ENCODE measurements at regions not wholly inside any gene's neighbourhood (a gene's known extent, or its start where the extent isn't known, plus 50 kb on each side); places are given as distances from the start of the nearest gene placed in this dataset.

GRCh38 chr6:48369100-48369499 lies 258.1 kb upstream of the PTCHD4 start:
- no peak overlapping the region for H3K4me3 ChIP-seq (ENCODE audit: low read length)
- ChIA-PET CTCF (no interaction called here), POLR2A (ENCODE audit: unreplicated experiment) (no interaction called here)
- no peaks in the 10 kb centered on the region for H4K20me1 ChIP-seq (ENCODE audit: low read length)
- H3K4me2 ChIP-seq (ENCODE audit: low read length): no peak overlapping the region
- no peaks in the 10 kb centered on the region for H3K9me3 ChIP-seq (ENCODE audit: low read length)
- no peaks in the 10 kb centered on the region for H3K27me3 ChIP-seq (ENCODE audit: low read length)
- TF ChIP-seq EZH2phosphoT487 (IDR thresholded peaks at IDR 0.05; ENCODE audit: borderline replicate concordance, low read length) (no peak), EZH2 (IDR thresholded peaks at IDR 0.05; ENCODE audit: low read length, unreplicated experiment) (no peak), CTCF (conservative IDR thresholded peaks at IDR 0.05; ENCODE audit: low read depth, low read length) (no peak)
- no peaks in the 10 kb centered on the region for H3K79me2 ChIP-seq (ENCODE audit: low read length)
- no peak overlapping the region for H2AFZ ChIP-seq (ENCODE audit: low read length)
- no peak for DNase-seq
- H3K4me1 ChIP-seq (ENCODE audit: insufficient read depth, low read length): no peaks in the 10 kb centered on the region
- no peaks in the 10 kb centered on the region for H3K9me2 ChIP-seq (replicated peaks; ENCODE audit: low read length)
- H3F3A ChIP-seq (ENCODE audit: low read length, unreplicated experiment): no peaks in the 10 kb centered on the region
- no peak overlapping the region for H3K9ac ChIP-seq (ENCODE audit: low read length)
- BruUV-seq (replicated peaks): no TSS peak
- no peaks in the 10 kb centered on the region for H3K36me3 ChIP-seq (ENCODE audit: low read depth, low read length)
- intact Hi-C loops (cut with micrococcal nuclease): no loop called here
- no peak for ATAC-seq
- H3K27ac ChIP-seq (ENCODE audit: low read length): no peak overlapping the region

GRCh38 chr6:48325701-48326100 lies 214.7 kb upstream of the PTCHD4 start:
- no peaks in the 10 kb centered on the region for H4K20me1 ChIP-seq (ENCODE audit: low read length)
- TF ChIP-seq EZH2 (IDR thresholded peaks at IDR 0.05; ENCODE audit: low read length, unreplicated experiment): no peak
- no peak for TF ChIP-seq EZH2phosphoT487 (IDR thresholded peaks at IDR 0.05; ENCODE audit: borderline replicate concordance, low read length)
- no peak for TF ChIP-seq CTCF (conservative IDR thresholded peaks at IDR 0.05; ENCODE audit: low read depth, low read length)
- H3K9ac ChIP-seq (ENCODE audit: low read length): no peak overlapping the region
- H3F3A ChIP-seq (ENCODE audit: low read length, unreplicated experiment): no peaks in the 10 kb centered on the region
- intact Hi-C loops (cut with micrococcal nuclease): no loop called here
- H3K9me2 ChIP-seq (replicated peaks; ENCODE audit: low read length): no peaks in the 10 kb centered on the region
- no peak for DNase-seq
- ChIA-PET POLR2A (ENCODE audit: unreplicated experiment) (no interaction called here), CTCF (no interaction called here)
- no peak overlapping the region for H3K27ac ChIP-seq (ENCODE audit: low read length)
- no peaks in the 10 kb centered on the region for H3K27me3 ChIP-seq (ENCODE audit: low read length)
- no peak overlapping the region for H2AFZ ChIP-seq (ENCODE audit: low read length)
- H3K4me1 ChIP-seq (ENCODE audit: insufficient read depth, low read length): no peaks in the 10 kb centered on the region
- H3K36me3 ChIP-seq (ENCODE audit: low read depth, low read length): no peaks in the 10 kb centered on the region
- no peak overlapping the region for H3K4me2 ChIP-seq (ENCODE audit: low read length)
- no peak overlapping the region for H3K4me3 ChIP-seq (ENCODE audit: low read length)
- ATAC-seq: no peak
- no peaks in the 10 kb centered on the region for H3K9me3 ChIP-seq (ENCODE audit: low read length)
- no peaks in the 10 kb centered on the region for H3K79me2 ChIP-seq (ENCODE audit: low read length)
- BruUV-seq (replicated peaks): no TSS peak

- H3K9me2 ChIP-seq (replicated peaks; ENCODE audit: low read length): no peaks in the 10 kb centered on the region
- no peak overlapping the region for H3K27ac ChIP-seq (ENCODE audit: low read length)
- no peaks in the 10 kb centered on the region for H3K27me3 ChIP-seq (ENCODE audit: low read length)
- H3K4me1 ChIP-seq (ENCODE audit: insufficient read depth, low read length): no peaks in the 10 kb centered on the region
- no peak overlapping the region for H3K4me2 ChIP-seq (ENCODE audit: low read length)
- no peak overlapping the region for H2AFZ ChIP-seq (ENCODE audit: low read length)
- POLR2A ChIA-PET (ENCODE audit: unreplicated experiment): interaction anchor here (0.6 kb wide), 1 partner anchor 600 kb away, joined by 5 read pairs; no protein-coding TSS in a partner anchor
- BruUV-seq (replicated peaks): no TSS peak
- ATAC-seq (no peak), DNase-seq (no peak)
- no peak for TF ChIP-seq CTCF (conservative IDR thresholded peaks at IDR 0.05; ENCODE audit: low read depth, low read length)
- TF ChIP-seq EZH2phosphoT487 (IDR thresholded peaks at IDR 0.05; ENCODE audit: borderline replicate concordance, low read length): no peak
- TF ChIP-seq EZH2 (IDR thresholded peaks at IDR 0.05; ENCODE audit: low read length, unreplicated experiment): no peak
- H3K36me3 ChIP-seq (ENCODE audit: low read depth, low read length): no peaks in the 10 kb centered on the region
- no peaks in the 10 kb centered on the region for H3K79me2 ChIP-seq (ENCODE audit: low read length)
- H3K4me3 ChIP-seq (ENCODE audit: low read length): no peak overlapping the region
- no peak overlapping the region for H3K9ac ChIP-seq (ENCODE audit: low read length)
- H4K20me1 ChIP-seq (ENCODE audit: low read length): no peaks in the 10 kb centered on the region
- H3K9me3 ChIP-seq (ENCODE audit: low read length): no peaks in the 10 kb centered on the region
- intact Hi-C loops (cut with micrococcal nuclease): loop anchor here (10.0 kb wide), 1 partner anchor 446 kb away; no protein-coding TSS in a partner anchor
- H3F3A ChIP-seq (ENCODE audit: low read length, unreplicated experiment): no peaks in the 10 kb centered on the region
- CTCF ChIA-PET: no interaction called here
Observed at GRCh38 chr6:48318670-48319069, 207.7 kb upstream of the PTCHD4 start.

Data from PC-3 (cell line).